PFSK-1 (cell line): ENCODE measurements at regions not wholly inside any gene's neighbourhood (a gene's known extent, or its start where the extent isn't known, plus 50 kb on each side); places are given as distances from the start of the nearest gene placed in this dataset.

Experiments used
- FOXP2 ChIP-seq: optimal IDR thresholded peaks from 2 replicates; pipeline ENCODE3; 2011; ENCODE audit warnings: borderline replicate concordance, control low read depth, inconsistent platforms; ENCODE audit not compliant: insufficient read depth; ENCODE audit errors: extremely low read length, extremely low read depth
- POLR2AphosphoS5 ChIP-seq: IDR thresholded peaks from 2 replicates; pipeline ENCODE4 v1.6.1; 2012; ENCODE audit warnings: low read depth, mild to moderate bottlenecking, control low read depth, low read length, moderate library complexity
- SIN3A ChIP-seq: IDR thresholded peaks from 2 replicates; pipeline ENCODE4 v1.6.1; 2012; ENCODE audit warnings: mild to moderate bottlenecking, low read length, moderate library complexity, borderline replicate concordance; ENCODE audit not compliant: insufficient read depth
- TAF1 ChIP-seq: IDR thresholded peaks from 2 replicates; pipeline ENCODE4 v1.6.1; 2012; ENCODE audit warnings: low read length, control low read depth, borderline replicate concordance; ENCODE audit not compliant: insufficient read depth
- TF ChIP-seq, protein P1 (sequence below), 2 experiments: IDR thresholded peaks; 2 replicates each; pipeline versions ENCODE4 v1.6.1 to v1.8.0; 2011 to 2012; ENCODE audit warnings: low read depth in 2 of 2, low read length in 2 of 2, control low read depth in 1 of 2, inconsistent platforms in 1 of 2, mild to moderate bottlenecking in 1 of 2, moderate library complexity in 1 of 2; ENCODE audit not compliant: insufficient read depth in 1 of 2

GRCh38 chr3:127137113-127137512, 55.8 kb upstream of the PRR23E start:
- TF ChIP-seq POLR2AphosphoS5, result no peak
- TF ChIP-seq TAF1, result no peak
- no peak for TF ChIP-seq SIN3A
- TF ChIP-seq, protein P1, sequence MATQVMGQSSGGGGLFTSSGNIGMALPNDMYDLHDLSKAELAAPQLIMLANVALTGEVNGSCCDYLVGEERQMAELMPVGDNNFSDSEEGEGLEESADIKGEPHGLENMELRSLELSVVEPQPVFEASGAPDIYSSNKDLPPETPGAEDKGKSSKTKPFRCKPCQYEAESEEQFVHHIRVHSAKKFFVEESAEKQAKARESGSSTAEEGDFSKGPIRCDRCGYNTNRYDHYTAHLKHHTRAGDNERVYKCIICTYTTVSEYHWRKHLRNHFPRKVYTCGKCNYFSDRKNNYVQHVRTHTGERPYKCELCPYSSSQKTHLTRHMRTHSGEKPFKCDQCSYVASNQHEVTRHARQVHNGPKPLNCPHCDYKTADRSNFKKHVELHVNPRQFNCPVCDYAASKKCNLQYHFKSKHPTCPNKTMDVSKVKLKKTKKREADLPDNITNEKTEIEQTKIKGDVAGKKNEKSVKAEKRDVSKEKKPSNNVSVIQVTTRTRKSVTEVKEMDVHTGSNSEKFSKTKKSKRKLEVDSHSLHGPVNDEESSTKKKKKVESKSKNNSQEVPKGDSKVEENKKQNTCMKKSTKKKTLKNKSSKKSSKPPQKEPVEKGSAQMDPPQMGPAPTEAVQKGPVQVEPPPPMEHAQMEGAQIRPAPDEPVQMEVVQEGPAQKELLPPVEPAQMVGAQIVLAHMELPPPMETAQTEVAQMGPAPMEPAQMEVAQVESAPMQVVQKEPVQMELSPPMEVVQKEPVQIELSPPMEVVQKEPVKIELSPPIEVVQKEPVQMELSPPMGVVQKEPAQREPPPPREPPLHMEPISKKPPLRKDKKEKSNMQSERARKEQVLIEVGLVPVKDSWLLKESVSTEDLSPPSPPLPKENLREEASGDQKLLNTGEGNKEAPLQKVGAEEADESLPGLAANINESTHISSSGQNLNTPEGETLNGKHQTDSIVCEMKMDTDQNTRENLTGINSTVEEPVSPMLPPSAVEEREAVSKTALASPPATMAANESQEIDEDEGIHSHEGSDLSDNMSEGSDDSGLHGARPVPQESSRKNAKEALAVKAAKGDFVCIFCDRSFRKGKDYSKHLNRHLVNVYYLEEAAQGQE (IDR thresholded peaks at IDR 0.05; ENCODE audit: insufficient read depth in 1 of 2, low read depth in 2 of 2, low read length in 2 of 2), result no peak
- TF ChIP-seq FOXP2, result no peak

DNA sequence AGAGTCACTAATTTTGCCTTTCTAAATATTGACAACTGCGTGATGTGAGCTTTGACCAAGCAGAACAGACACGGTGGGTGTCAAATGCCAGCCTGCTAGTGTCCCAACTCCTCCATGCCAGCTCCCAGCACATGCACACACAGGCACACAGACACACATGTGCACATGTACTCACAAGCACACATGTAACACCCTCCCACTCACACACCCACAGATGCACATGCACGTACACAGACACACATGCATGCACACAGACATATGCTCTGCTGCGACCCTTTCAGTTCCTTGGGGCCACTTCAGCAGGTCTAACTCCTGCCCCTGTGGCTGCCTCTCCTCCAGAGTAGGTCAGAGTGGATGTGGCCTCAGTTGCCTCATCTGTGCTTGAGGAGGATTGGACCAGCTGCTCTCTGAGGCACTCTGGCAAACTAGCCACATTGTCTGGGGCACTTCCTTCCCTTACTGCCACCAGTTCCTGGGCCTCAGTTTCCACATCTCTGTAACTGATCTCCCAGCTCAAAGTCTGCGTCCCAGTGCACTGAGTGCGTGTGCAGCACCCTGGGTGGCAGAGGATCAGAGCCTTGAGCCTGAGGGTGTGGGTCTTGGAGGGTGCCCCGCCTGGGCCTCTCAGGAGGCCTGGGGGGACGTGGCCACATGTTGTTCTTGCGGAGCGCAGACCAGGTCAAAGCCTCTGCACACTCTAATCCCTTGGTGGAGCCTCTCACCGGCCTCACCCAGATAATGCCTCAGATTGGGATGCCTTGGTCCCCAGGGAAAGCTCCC, 55.0 kb upstream of the PRR23E start:
- TF ChIP-seq, protein P1 (IDR thresholded peaks at IDR 0.05; ENCODE audit: insufficient read depth in 1 of 2, low read depth in 2 of 2, low read length in 2 of 2), result no peak
- TF ChIP-seq FOXP2 (no peak), TAF1 (no peak), SIN3A (no peak), POLR2AphosphoS5 (no peak)

- TF ChIP-seq POLR2AphosphoS5 (no peak), TAF1 (no peak), SIN3A (no peak), FOXP2 (no peak)
- TF ChIP-seq, protein P1 (IDR thresholded peaks at IDR 0.05; ENCODE audit: insufficient read depth in 1 of 2, low read depth in 2 of 2, low read length in 2 of 2), result no peak
Observed at GRCh38 chr3:127139601-127140500, 53.1 kb upstream of the PRR23E start.

GRCh38 chr3:127140501-127141460, 52.1 kb upstream of the PRR23E start:
- TF ChIP-seq SIN3A (no peak), TAF1 (no peak), POLR2AphosphoS5 (no peak), FOXP2 (no peak)
- TF ChIP-seq, protein P1 (IDR thresholded peaks at IDR 0.05; ENCODE audit: insufficient read depth in 1 of 2, low read depth in 2 of 2, low read length in 2 of 2), result no peak
